H1 (cell line): ENCODE measurements at regions not wholly inside any gene's neighbourhood (a gene's known extent, or its start where the extent isn't known, plus 50 kb on each side); places are given as distances from the start of the nearest gene placed in this dataset.

Source experiments
- ATF2 ChIP-seq: IDR thresholded peaks from 2 replicates; pipeline ENCODE4 v1.6.1; 2012; ENCODE audit warnings: low read length, inconsistent platforms
- POU5F1 ChIP-seq: IDR thresholded peaks from 2 replicates; pipeline ENCODE4 v1.6.1; 2011; ENCODE audit warnings: low read depth, mild to moderate bottlenecking, low read length, moderate library complexity

- TF ChIP-seq ATF2 (no peak), POU5F1 (no peak)
- TF ChIP-seq, all 59 proteins: peak for 0
Measured at GRCh38 chr16:17817260-17817659, 346.5 kb upstream of the XYLT1 start (continued).
